ENCODE measurements at regions not wholly inside any gene's neighbourhood (a gene's known extent, or its start where the extent isn't known, plus 50 kb on each side); places are given as distances from the start of the nearest gene placed in this dataset.

DNA sequence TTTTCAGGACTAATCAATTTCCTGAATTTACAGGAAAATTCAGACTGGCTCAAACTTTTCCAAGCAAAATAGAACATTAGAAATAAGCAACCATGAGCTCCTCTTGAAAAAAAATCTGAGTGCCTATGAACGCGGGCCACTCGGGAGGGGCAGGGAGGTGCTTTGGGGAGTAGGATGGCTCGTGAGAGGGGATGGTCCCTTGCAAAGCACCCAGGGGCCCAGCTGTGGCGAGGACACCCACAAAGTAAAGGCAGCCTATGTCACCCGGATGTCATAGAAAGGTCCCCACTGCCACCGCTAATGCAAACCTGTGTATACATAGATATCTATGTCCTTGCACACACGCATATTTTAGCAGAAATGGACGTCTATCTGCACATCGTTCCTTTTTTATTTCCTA lies 309.9 kb downstream of the ADGRD1 start:
- H3K18ac ChIP-seq (ENCODE audit: low read depth, low read length): no peak overlapping the region
- H2AK5ac ChIP-seq (ENCODE audit: low read depth, low read length): no peak overlapping the region
- H3K14ac ChIP-seq (replicated peaks; ENCODE audit: low read depth, low read length): no peak overlapping the region
- H3K56ac ChIP-seq (ENCODE audit: extremely low read depth, insufficient read depth, low read length): no peak overlapping the region
- H3K9me1 ChIP-seq (ENCODE audit: insufficient read depth, low read length): no peaks in the 10 kb centered on the region
- H3K4me2 ChIP-seq (ENCODE audit: low read depth, low read length): no peak overlapping the region
- no peak overlapping the region for H3K9ac ChIP-seq (ENCODE audit: low read depth, low read length)
- H3K23ac ChIP-seq (ENCODE audit: low read depth, low read length): no peak overlapping the region
- no peak overlapping the region for H4K5ac ChIP-seq (ENCODE audit: low read depth, low read length)
- H2AFZ ChIP-seq (replicated peaks; ENCODE audit: low read length, poor library complexity): no peak overlapping the region
- 68% methylated on average over 4 of the region's 10 CpGs; no CpG with 5 or more reads in 1 of the 2 experiments for WGBS, 2 experiments (ENCODE audit: extremely low coverage in 2 of 2, insufficient read length in 1 of 2)
- no peak overlapping the region for H3K27ac ChIP-seq (ENCODE audit: insufficient read depth, low read length)
- no peak overlapping the region for H3K4ac ChIP-seq (ENCODE audit: low read depth, low read length)
- no peak overlapping the region for H2BK5ac ChIP-seq (ENCODE audit: low read depth, low read length, poor library complexity, severe bottlenecking)
- no peak for DNase-seq
- H3K4me3 ChIP-seq (ENCODE audit: insufficient read depth, low read depth, low read length): no peak overlapping the region
- no peak overlapping the region for H2BK20ac ChIP-seq (ENCODE audit: low read depth, low read length)
- in situ Hi-C loops (cut with MboI; ENCODE audit: low sequenced_read_pairs): no loop called here
- no peaks in the 10 kb centered on the region for H3K36me3 ChIP-seq (ENCODE audit: control insufficient read depth, insufficient read depth, low read length)
- no peak overlapping the region for H4K8ac ChIP-seq (ENCODE audit: low read depth in 2 of 2, low read length in 2 of 2)
- ATAC-seq (ENCODE audit: low read depth): no peak
- H3K9me3 ChIP-seq (ENCODE audit: control insufficient read depth, insufficient read depth, low read length): peaks cover 36% of the 10 kb centered on the region
- no peaks in the 10 kb centered on the region for H4K20me1 ChIP-seq (ENCODE audit: insufficient read depth, low read length)
- no TSS peak for BruUV-seq (replicated peaks)
- POLR2A ChIA-PET (ENCODE audit: unreplicated experiment): no interaction called here
- TF ChIP-seq CHD1 (IDR thresholded peaks at IDR 0.05; ENCODE audit: low read depth, low read length) (no peak), RCOR1 (IDR thresholded peaks at IDR 0.05; ENCODE audit: insufficient replicate concordance, low read length) (no peak), RAD21 (IDR thresholded peaks at IDR 0.05; ENCODE audit: low read length) (no peak), POLR2A (IDR thresholded peaks at IDR 0.05; ENCODE audit: low read depth, low read length) (no peak), MAFK (IDR thresholded peaks at IDR 0.05; ENCODE audit: low read depth, low read length) (no peak), RFX5 (IDR thresholded peaks at IDR 0.05; ENCODE audit: low read depth, low read length) (no peak), FOS (IDR thresholded peaks at IDR 0.05; ENCODE audit: low read depth, low read length) (no peak), MXI1 (IDR thresholded peaks at IDR 0.05; ENCODE audit: borderline replicate concordance, low read depth, low read length) (no peak), CEBPB (IDR thresholded peaks at IDR 0.05; ENCODE audit: low read depth, low read length) (no peak), BHLHE40 (IDR thresholded peaks at IDR 0.05; ENCODE audit: low read depth, low read length) (no peak), MAZ (IDR thresholded peaks at IDR 0.05; ENCODE audit: borderline replicate concordance, low read depth, low read length) (no peak), SMC3 (IDR thresholded peaks at IDR 0.05; ENCODE audit: low read depth, low read length) (no peak), NFE2L2 (IDR thresholded peaks at IDR 0.05; ENCODE audit: low read depth, low read length) (no peak)
- TF ChIP-seq, protein P1, sequence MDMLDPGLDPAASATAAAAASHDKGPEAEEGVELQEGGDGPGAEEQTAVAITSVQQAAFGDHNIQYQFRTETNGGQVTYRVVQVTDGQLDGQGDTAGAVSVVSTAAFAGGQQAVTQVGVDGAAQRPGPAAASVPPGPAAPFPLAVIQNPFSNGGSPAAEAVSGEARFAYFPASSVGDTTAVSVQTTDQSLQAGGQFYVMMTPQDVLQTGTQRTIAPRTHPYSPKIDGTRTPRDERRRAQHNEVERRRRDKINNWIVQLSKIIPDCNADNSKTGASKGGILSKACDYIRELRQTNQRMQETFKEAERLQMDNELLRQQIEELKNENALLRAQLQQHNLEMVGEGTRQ (IDR thresholded peaks at IDR 0.05; ENCODE audit: low read depth, low read length): no peak
- TF ChIP-seq, protein P2, sequence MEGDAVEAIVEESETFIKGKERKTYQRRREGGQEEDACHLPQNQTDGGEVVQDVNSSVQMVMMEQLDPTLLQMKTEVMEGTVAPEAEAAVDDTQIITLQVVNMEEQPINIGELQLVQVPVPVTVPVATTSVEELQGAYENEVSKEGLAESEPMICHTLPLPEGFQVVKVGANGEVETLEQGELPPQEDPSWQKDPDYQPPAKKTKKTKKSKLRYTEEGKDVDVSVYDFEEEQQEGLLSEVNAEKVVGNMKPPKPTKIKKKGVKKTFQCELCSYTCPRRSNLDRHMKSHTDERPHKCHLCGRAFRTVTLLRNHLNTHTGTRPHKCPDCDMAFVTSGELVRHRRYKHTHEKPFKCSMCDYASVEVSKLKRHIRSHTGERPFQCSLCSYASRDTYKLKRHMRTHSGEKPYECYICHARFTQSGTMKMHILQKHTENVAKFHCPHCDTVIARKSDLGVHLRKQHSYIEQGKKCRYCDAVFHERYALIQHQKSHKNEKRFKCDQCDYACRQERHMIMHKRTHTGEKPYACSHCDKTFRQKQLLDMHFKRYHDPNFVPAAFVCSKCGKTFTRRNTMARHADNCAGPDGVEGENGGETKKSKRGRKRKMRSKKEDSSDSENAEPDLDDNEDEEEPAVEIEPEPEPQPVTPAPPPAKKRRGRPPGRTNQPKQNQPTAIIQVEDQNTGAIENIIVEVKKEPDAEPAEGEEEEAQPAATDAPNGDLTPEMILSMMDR (conservative IDR thresholded peaks at IDR 0.05; ENCODE audit: low read depth, low read length): no peak
- TF ChIP-seq, protein P3, sequence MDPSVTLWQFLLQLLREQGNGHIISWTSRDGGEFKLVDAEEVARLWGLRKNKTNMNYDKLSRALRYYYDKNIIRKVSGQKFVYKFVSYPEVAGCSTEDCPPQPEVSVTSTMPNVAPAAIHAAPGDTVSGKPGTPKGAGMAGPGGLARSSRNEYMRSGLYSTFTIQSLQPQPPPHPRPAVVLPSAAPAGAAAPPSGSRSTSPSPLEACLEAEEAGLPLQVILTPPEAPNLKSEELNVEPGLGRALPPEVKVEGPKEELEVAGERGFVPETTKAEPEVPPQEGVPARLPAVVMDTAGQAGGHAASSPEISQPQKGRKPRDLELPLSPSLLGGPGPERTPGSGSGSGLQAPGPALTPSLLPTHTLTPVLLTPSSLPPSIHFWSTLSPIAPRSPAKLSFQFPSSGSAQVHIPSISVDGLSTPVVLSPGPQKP (IDR thresholded peaks at IDR 0.05; ENCODE audit: borderline replicate concordance, low read depth, low read length): no peak
- intact Hi-C loops (cut with micrococcal nuclease): no loop called here
- dilution Hi-C loops (cut with HindIII; ENCODE audit: low sequenced_read_pairs, unreplicated experiment): no loop called here
- H2AK9ac ChIP-seq (replicated peaks; ENCODE audit: low read depth, low read length, poor library complexity): no peak overlapping the region
- no peak overlapping the region for H2BK15ac ChIP-seq (ENCODE audit: low read depth, low read length)
- H3K79me1 ChIP-seq (ENCODE audit: low read depth in 1 of 2, low read length in 2 of 2): no peaks in the 10 kb centered on the region
- CTCF ChIA-PET: no interaction called here
- no peak overlapping the region for H2BK120ac ChIP-seq (ENCODE audit: low read depth, low read length)
- H4K91ac ChIP-seq (ENCODE audit: insufficient read depth, low read depth, low read length): no peak overlapping the region
- H3K4me1 ChIP-seq (ENCODE audit: control insufficient read depth, insufficient read depth, low read length): no peaks in the 10 kb centered on the region
- H3K27me3 ChIP-seq (ENCODE audit: control insufficient read depth, insufficient read depth, low read length): no peaks in the 10 kb centered on the region

All from IMR-90 (cell line).